Stomach smooth muscle (tissue), 2 donors: ENCODE measurements at regions not wholly inside any gene's neighbourhood (a gene's known extent, or its start where the extent isn't known, plus 50 kb on each side); places are given as distances from the start of the nearest gene placed in this dataset.

Experiments
- H3K27ac ChIP-seq: one replicate; pipeline ENCODE4 v1.7.0; 2013; ENCODE audit warnings: mild to moderate bottlenecking, low read length, inconsistent platforms
- H3K27me3 ChIP-seq, 2 donors: one replicate each; pipeline ENCODE4 v1.7.0; 2013; ENCODE audit warnings: low read length in 2 of 2; ENCODE audit not compliant: insufficient read depth in 2 of 2, control insufficient read depth in 1 of 2
- H3K36me3 ChIP-seq, 2 donors: one replicate each; pipeline ENCODE4 v1.7.0; 2013; ENCODE audit warnings: low read length in 2 of 2; ENCODE audit not compliant: control insufficient read depth in 2 of 2, insufficient read depth in 2 of 2
- H3K4me1 ChIP-seq: one replicate; pipeline ENCODE4 v1.7.0; 2013; ENCODE audit warnings: low read length; ENCODE audit not compliant: control insufficient read depth, insufficient read depth
- H3K4me3 ChIP-seq, 2 donors: one replicate each; pipeline ENCODE4 v1.7.0; 2013; ENCODE audit warnings: low read length in 2 of 2
- H3K9ac ChIP-seq, 2 donors: one replicate each; pipeline ENCODE4 v1.7.0; 2013; ENCODE audit warnings: low read length in 2 of 2, mild to moderate bottlenecking in 1 of 2
- H3K9me3 ChIP-seq, 2 donors: one replicate each; pipeline ENCODE4 v1.7.0; 2013; ENCODE audit warnings: low read length in 2 of 2; ENCODE audit not compliant: control insufficient read depth in 2 of 2
- donor health status: healthy.
- donor health status: Pancreatic carcinoma.

DNA sequence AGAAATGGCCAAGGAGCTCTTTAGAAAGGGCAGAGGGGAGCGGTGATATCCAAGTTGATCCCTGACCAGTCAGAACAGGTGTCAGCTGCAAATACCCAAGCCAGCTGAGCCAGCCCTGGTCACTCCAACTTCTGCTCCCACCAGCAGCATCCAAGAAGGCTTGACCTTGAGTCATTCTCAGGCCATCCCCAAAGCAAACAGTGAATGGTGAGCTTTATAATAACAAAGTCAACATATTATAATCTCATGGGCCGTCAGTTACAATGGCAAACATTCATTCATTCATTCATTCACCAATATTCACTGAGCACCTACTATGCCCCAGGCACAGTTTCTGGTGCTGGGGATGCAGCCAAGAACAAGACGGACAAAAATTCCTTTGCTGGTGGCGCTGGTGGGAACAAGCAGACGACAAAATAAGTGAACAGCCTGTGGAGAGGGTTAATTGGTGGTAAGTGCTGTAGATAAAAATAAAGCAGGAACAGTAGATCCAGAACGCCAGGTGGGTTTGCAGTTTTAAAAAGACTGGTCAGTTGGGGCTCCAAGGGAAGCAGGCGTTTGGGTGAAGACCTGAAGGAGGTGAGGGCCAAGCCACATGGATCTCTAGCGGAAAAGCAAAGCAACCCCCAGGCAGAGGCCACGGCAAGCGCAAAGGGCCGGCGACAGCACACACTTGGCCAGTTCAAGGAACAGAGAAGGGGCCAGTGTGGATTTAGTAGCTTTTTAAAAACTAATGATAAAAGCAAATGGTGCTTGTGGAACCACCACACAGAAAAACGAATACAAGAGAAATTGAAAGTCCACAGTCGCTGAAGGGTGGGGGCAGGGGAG, 131.8 kb upstream of the PTPN1 start:
- Histone ChIP-seq H3K4me3 (peak overlapping the region in 1 of 2 donors; percentile 47), H3K9ac (no peak overlapping the region), H3K36me3 (no peaks in the 10 kb centered on the region), H3K27ac (peak overlapping the region; percentile 53), H3K27me3 (no peaks in the 10 kb centered on the region), H3K9me3 (no peaks in the 10 kb centered on the region), H3K4me1 (peaks cover 28% of the 10 kb centered on the region)

DNA sequence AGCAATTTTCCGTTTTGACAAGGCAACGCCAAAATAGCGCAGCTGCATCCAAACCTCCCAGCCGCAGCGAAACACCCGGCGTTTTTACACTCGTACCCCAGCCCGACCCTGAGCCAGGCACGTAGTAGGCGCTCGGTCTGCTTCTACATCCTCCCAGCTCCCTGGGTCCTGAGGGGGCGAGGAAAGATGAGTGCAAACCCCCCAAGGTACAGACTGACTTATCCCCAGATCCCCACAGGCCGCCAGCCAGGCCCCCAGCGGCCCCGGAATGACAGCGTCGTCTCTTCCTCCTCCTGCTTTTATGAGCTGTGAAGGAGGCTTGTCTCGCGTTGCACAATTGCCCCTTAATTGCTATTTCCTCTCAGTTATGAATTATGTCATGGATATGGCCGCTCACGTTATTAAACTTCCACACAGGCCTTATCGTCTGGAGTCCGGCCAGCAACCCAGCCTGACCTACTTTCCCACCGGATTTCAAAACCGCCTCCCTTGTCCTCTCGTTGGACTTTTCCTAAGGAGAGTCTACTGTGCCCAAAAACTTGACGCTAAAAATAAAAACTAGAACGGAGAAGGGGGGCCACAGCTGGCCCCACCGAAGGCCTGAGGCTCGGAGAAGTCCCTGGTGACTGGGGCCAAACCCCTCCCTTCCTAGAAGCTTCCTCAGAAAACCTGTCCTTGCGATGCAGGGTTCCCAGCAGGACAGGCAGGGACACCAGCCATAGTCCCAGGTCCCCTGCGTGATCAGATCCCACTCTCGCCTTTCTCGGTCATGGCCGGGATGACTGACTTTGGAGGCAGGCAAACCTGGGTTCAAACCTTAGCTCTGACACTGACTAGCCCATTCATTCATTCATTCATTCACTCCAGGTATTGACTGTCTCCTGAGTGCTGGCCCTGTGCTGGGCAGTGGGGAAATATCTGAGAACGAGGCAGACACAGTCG, 130.9 kb upstream of the PTPN1 start:
- Histone ChIP-seq H3K27ac (peak overlapping the region; percentile 53), H3K9me3 (no peaks in the 10 kb centered on the region), H3K4me1 (peaks cover 28% of the 10 kb centered on the region), H3K27me3 (no peaks in the 10 kb centered on the region), H3K9ac (peak overlapping the region in 1 of 2 donors; percentile 60), H3K4me3 (peak overlapping the region in 1 of 2 donors; percentile 47), H3K36me3 (no peaks in the 10 kb centered on the region)

DNA sequence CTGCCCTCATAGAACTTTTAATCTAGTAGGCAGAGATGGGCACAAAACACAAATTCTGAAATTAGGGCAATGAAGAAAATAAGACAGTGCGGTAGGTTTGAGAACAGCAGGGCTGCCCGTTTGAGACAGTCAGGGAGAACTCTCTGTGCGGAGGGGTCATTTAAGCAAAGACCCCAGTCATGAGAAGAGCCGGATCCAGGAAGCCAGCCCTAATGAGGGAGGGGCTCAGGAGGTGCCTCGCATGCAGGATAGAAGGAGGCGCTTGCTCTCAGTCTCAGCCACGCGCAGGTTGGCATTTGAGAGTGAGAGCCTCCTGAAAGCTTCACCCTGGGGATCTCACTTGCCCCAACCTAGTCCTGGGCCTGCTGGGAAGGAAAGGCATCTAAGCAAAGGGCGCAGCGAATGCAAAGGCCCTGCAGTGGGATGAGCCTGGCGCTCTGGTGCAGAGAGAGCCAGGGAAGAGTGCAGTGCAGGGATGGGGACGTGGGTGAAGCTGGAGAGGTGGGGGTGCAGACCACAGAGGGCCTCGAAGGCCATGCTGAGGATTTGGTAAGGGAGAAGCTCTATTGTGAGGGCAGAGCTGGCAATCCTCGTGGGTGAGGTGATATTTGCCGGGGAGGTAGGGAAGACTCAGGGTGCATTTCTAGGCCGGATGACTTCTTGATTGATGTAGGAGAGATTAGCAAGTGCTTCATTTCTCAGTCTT, 130.0 kb upstream of the PTPN1 start:
- Histone ChIP-seq H3K9me3 (no peaks in the 10 kb centered on the region), H3K36me3 (no peaks in the 10 kb centered on the region), H3K4me3 (no peak overlapping the region), H3K27ac (peak overlapping the region; percentile 53), H3K9ac (no peak overlapping the region), H3K4me1 (peaks cover 28% of the 10 kb centered on the region), H3K27me3 (no peaks in the 10 kb centered on the region)

DNA sequence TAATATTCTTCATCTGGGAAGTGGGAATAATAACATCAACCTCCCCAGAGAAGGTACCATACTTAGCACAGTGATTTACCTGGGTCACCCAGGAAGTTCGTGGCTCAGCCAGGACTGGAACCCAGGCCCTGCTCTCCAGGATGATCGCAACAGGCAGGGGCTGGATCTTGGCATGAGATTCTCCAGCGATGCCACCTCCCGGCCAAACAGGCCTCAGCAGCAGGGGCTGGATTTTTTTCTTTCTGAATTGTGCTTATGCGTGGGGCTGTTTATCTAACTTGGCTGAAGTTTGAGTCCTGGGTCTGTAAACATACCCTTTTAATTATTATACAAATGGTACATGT, 129.5 kb upstream of the PTPN1 start:
- no peaks in the 10 kb centered on the region for H3K36me3 ChIP-seq
- no peak overlapping the region for H3K4me3 ChIP-seq
- H3K27ac ChIP-seq, result peak overlapping the region; percentile 37
- H3K27me3 ChIP-seq, result no peaks in the 10 kb centered on the region
- no peaks in the 10 kb centered on the region for H3K9me3 ChIP-seq
- H3K9ac ChIP-seq, result no peak overlapping the region
- H3K4me1 ChIP-seq, result peaks cover 28% of the 10 kb centered on the region

DNA sequence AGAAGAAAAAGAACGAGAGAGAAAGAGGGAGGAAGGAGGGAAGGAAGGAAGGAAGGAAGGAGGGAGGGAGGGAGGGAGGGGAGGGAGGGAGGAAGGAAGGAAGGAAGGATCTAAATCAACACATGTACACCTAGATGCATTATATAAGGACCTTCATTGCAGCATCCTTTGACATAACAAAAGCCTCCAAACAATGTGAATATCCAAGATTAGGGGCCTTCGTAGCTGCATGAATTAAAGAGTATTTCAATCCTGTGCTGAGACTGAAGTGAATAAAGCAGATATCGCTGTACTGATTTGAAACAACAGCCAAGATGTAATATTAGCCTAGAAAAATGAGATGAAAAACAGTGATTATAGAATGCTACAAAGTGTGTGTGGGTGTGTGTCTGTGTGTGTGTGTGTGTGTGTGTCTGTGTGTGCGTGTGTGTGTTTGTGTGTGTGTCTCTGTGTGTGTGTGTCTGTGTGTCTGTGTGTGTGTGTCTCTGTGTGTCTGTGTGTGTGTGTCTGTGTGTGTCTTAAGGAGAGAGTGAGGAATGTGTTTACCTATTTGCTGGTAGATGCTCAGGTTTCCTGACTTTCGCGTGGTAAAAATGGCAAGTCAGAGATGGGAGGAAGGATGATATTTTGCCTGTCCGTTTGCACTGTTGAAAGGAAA, 129.0 kb upstream of the PTPN1 start:
- no peak overlapping the region for H3K27ac ChIP-seq

DNA sequence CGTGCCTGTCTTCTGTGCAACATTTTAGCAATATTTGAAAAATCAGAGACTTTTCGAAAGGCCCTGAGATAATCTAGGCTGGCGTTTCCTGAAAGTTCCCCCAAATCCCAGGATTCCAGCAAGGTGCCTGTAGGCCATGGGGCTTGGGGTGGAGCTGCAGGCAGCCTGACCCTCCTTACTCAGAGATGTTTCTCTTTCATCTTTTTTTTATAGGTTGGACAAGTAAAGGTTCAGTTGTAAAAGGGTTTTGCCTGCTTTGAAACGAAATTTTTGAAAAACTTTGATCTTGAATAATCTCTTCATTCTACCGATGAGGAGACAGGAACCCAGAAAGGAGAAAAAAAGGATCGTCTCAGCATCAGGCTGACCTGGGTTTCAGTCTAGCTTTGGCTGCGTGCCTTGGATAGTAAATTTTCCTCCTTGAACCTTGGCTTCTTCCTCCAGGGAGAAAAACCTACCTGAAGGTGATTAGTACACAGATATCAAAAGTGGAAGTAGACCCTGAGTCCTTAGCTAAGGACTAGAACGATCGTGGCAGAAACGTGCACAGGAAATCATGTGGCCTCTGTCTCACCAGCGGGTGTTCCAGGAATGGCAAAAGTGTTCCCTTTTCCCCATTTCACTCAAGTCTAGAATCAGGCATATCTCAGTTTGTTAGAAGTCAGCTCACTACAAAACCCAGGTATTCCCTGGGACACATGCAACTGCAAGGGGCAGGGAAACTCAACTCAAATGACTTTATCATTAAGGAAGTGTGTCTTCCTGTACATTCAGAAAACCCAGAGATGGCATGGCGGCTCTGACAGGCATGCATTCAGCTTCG, 128.2 kb upstream of the PTPN1 start:
- no peaks in the 10 kb centered on the region for H3K36me3 ChIP-seq
- H3K4me1 ChIP-seq, result peaks cover 28% of the 10 kb centered on the region
- H3K9ac ChIP-seq, result no peak overlapping the region

More for the DNA sequence above, 129.0 kb upstream of the PTPN1 start:
- no peak overlapping the region for H3K4me3 ChIP-seq
- H3K4me1 ChIP-seq, result peaks cover 28% of the 10 kb centered on the region
- H3K27me3 ChIP-seq, result no peaks in the 10 kb centered on the region
- no peaks in the 10 kb centered on the region for H3K36me3 ChIP-seq
- H3K9me3 ChIP-seq, result no peaks in the 10 kb centered on the region
- H3K9ac ChIP-seq, result no peak overlapping the region

DNA sequence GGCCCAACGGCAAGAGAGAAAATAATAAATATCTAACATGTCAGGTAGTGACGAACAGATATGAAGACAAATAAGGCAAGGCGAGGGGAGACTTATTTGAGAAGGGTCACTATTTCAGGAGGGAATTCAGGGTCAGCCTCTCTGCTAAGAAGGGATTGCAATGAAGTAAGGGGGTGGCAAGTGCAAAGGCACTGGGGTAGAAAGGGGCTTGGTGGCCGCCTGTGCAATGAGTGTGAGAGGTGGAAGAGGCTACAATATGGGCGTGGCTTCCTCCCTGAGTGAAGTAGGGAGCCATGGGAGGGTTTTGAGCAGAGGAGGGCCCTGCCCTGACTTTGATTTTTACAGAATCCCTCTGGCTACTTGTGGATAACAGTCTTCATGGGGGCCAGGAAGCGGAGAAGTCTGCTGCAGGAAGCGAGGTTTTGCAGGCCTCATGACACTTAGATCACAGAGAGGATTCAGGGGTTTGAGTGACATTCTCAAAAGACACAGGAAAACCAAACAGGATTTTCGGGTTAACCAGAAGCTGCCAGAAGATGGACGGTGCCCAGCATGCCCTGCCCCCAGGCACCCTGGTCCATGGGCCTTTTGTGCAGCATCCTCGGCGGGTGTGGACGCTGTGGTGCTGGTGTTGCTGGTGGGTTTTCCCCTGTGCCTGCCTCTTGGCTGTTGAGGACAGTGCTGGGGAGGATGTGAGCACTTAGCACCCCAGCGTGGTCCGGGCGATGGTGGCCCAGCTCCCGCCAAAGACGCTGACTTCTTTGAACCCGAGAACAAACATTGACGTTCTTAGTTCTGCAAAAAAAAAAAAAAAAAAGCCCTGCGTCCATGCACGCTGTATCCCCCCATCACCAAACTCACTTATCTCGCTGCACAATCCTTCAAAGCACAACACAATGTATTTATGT, 124.2 kb upstream of the PTPN1 start:
- no peak overlapping the region for H3K4me3 ChIP-seq
- no peaks in the 10 kb centered on the region for H3K9me3 ChIP-seq
- peaks cover 17% of the 10 kb centered on the region for H3K4me1 ChIP-seq
- H3K36me3 ChIP-seq, result no peaks in the 10 kb centered on the region
- no peak overlapping the region for H3K27ac ChIP-seq
- no peaks in the 10 kb centered on the region for H3K27me3 ChIP-seq
- H3K9ac ChIP-seq, result no peak overlapping the region

More for the DNA sequence above, 128.2 kb upstream of the PTPN1 start:
- Histone ChIP-seq H3K9me3 (no peaks in the 10 kb centered on the region), H3K27me3 (no peaks in the 10 kb centered on the region), H3K4me3 (no peak overlapping the region), H3K27ac (no peak overlapping the region)

DNA sequence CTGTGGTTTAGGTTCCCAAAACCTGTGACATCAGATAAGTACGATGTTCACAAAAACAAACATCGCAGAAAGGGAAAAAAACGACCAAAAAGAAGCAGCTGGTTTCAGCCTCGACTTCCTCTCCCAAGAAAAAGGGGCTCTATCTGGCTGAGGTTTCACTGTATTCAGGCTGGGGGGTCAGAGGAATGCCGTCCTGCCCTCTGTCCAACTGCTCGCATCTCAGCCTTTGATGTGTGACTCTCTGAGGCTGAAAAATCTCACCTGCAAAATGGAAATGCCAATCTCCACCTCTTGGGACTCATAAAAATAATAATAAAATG, 123.6 kb upstream of the PTPN1 start:
- peaks cover 15% of the 10 kb centered on the region for H3K4me1 ChIP-seq
- H3K9me3 ChIP-seq, result no peaks in the 10 kb centered on the region
- H3K4me3 ChIP-seq, result no peak overlapping the region
- no peaks in the 10 kb centered on the region for H3K27me3 ChIP-seq
- H3K36me3 ChIP-seq, result no peaks in the 10 kb centered on the region
- H3K27ac ChIP-seq, result no peak overlapping the region
- no peak overlapping the region for H3K9ac ChIP-seq

DNA sequence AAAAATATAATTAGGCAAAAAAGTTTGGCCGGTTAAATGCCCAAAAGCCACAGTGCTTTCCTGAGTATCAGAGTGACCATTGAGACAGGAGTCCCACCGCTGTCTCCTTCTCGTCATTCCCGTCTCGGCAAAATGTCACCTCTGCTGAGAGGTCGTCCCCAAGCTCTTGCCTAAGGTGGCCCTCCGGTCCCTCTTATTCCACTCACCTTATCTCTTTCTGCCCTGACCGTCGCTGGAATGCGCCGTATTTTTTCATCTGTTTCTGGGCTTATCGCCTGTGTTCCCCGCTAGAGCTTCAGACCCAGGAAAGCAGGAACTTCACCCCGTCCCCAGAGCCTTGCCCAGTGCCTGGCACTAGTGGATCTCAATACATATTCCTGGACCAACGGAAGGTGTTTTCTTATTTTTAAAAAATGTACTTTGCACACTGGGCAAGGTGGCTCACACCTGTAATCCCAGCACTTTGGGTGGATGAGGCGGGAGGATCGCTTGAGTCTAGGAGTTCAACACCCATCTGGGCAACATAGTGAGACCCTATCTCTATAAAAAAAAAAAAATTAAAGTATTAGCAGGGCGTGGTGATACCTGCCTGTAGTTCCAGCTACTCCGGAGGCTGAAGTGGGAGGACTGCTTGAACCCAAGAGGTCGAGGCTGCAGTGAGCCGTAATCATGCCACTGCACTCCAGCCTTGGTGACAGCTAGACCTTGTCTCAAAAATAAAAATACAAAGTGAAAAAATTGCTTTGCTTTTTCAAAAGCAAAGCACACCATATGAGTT, 122.8 kb upstream of the PTPN1 start:
- no peaks in the 10 kb centered on the region for H3K9me3 ChIP-seq
- no peak overlapping the region for H3K9ac ChIP-seq
- H3K27me3 ChIP-seq, result no peaks in the 10 kb centered on the region
- H3K4me1 ChIP-seq, result peaks cover 15% of the 10 kb centered on the region
- H3K27ac ChIP-seq, result no peak overlapping the region
- no peak overlapping the region for H3K4me3 ChIP-seq
- no peaks in the 10 kb centered on the region for H3K36me3 ChIP-seq
